ENCODE measurements at regions not wholly inside any gene's neighbourhood (a gene's known extent, or its start where the extent isn't known, plus 50 kb on each side); places are given as distances from the start of the nearest gene placed in this dataset.
A peak's percentile ranks its signal among the peaks of the same experiment; 100 is the strongest.
"Not testable (repeated sequence)": the region's sequence is repeated elsewhere in the genome, so short reads cannot be mapped to it uniquely, and the experiment has no call there.

DNA sequence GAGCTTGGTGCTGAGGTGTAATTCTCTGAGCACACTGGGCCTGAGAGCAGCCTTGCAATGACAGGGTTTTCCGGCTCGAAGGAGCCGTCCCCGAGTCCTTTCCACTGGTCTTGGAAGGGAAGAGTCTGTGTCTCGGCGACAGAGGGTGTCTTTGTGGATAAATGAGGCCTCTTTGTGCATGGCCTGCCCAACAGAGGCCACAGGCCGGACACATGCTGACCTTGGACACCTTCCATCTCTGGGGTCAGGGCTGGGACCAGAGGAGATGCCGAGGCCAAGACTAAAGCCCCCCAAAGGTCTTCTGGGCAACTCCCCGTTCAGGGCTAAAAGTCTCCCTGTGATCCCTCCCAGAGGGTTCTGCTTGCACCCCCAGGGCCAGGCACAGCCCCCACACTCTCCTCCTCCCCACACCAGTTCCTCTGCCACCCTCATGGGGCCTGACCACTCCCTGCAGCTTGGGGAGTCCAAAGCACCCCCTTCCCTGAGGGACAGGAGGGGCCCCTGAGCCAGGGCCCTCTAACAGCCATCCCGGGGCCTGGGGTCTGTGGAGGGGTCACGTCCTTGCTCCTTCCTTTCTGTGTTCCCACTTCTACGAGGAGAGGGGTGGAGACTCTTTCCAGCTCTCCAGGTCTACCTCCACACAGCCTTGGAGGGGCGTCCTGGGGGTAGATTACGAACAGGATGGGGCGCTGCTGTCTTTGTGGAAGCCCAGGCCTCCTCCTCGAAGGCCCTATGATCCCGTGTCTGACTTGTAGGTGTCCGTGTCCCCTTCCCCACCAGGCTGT lies 130.6 kb upstream of the FAM20C start:
- no peak overlapping the region for H3K27ac Mint-ChIP-seq
- H3K9me3 Mint-ChIP-seq: no peaks in the 10 kb centered on the region
- no peak overlapping the region for H3K4me3 Mint-ChIP-seq
- no peaks in the 10 kb centered on the region for H3K27me3 Mint-ChIP-seq
- H3K4me1 Mint-ChIP-seq: no peaks in the 10 kb centered on the region
- DNase-seq (peak in 1 of 2 donors; percentile 8), ATAC-seq (no peak)

DNA sequence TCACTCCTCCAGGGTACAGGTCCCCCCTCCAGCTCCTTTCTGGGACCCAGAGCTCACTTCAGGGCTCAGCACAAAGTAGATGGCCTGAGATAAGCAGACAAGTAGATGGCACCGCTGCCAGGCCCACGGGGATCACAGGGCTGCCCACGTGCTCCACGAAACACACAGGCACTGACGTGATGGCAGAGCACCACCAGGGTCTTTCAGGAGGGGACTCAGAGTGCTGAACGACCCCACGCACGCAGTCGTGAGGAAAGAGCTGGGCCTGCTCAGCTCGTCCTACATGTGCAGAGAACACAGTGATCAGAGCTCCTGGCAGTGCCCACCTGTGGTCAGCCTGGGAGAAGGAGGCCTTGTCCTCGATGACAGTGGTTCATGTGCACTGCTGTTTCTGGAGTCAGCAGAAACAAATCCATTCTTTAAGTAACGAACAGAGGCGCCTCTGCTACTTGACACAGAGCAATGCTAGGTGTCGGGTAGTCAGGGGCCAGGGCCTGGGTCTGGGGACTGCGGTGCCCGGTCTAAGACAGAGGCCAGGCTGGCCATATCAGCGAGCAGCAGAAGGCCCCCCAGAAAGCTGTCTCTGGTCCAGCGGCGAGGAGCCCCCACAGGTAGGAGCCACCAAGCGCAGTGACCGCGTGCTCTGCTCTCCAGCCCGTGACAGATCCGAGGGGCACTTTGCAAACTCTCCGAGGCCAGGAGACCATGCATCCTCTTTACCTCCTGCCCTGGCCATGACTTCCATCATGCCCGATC lies 129.8 kb upstream of the FAM20C start:
- peak in 1 of 2 donors; percentile 7 for DNase-seq
- Mint-ChIP-seq H3K4me1 (no peaks in the 10 kb centered on the region), H3K27me3 (no peaks in the 10 kb centered on the region), H3K27ac (no peak overlapping the region), H3K9me3 (no peaks in the 10 kb centered on the region), H3K4me3 (no peak overlapping the region)
- no peak for ATAC-seq

DNA sequence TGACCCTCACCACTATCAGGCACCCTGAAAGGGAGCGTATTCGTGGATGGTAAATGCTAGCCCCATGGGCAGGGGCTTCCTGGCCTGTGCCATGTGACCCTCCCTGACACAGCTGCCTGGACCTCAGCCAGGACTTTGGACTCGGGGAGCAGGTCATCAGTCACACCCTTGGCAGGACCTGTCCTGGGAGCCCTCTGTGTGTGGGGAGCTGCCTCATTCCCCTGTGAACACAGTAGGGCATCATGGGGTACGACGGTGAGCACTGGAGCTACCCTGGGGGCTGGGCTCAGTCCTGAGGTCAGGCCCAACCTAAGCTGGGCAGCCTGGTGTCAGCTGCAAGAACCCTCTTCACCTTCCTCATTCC lies 129.3 kb upstream of the FAM20C start:
- Mint-ChIP-seq H3K4me1 (no peaks in the 10 kb centered on the region), H3K27me3 (no peaks in the 10 kb centered on the region), H3K9me3 (no peaks in the 10 kb centered on the region), H3K27ac (no peak overlapping the region), H3K4me3 (no peak overlapping the region)
- ATAC-seq: no peak
- peak in 1 of 2 donors; percentile 6 for DNase-seq

DNA sequence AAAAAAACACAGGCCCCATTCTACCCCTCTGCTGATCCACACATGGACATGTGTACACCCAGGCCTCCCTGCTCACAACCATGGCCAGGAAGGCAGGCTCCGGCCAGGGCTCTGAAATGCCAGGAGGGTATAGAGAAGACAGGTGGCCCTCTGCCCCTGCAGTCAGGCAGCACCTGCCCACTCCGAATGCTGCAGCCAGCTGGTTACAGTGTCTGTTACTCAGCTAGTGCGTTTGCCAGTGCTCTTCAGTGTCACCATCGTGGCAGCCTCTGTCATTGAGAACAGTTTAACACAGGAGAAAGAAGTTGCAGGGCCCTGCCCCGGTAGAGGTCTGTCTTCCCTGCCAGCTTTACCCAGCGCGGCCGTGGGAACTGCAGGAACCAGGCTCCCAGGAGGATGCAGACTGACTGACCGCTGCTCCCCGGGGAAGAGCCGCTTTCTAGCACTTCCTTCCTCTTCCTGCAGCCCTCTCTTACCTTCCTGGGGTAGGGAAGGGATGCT lies 128.8 kb upstream of the FAM20C start:
- Mint-ChIP-seq H3K4me1 (no peaks in the 10 kb centered on the region), H3K4me3 (no peak overlapping the region), H3K27ac (peak overlapping the region in 1 of 2 donors; percentile 46), H3K27me3 (no peaks in the 10 kb centered on the region), H3K9me3 (no peaks in the 10 kb centered on the region)
- DNase-seq (no peak), ATAC-seq (no peak)

DNA sequence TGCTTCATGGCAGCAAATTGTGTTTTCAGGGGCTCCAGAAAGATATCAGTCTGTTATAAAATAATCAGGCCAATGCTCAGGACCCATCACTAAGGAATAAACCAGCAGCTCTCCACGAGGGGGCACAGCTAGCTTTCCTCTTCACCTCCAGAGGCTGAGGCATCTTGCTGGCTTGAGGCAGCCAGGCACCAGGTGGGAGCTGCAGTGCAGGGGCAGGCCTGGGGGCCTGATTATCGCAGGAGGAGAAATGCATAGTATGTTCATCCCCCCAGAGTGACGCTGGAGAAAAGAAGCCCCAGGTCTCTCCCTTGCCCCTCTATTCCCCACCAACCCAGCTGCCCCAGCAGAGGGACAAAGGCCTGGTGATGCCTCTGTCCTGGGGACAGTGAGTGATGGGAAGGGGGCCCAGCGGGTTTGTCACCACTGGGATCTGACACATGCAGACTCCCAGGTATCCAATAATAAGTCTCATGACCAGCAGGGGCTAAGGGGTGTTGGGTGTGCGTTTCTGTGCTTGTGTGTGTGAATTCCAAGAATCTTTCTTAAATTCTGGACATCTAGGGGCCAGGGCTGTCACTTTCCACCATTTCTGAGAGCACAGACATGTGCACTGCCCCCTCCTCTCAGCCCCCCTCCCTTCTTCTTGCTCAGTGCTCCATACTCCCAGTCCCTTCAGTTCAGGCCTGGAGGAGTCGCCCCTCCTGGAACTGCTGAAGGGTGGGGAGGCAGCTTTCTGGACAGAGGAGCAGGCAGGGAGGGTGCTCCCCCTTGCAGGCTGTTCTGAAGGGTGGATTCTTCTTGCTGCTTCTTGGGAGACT lies 128.1 kb upstream of the FAM20C start:
- Mint-ChIP-seq H3K9me3 (no peaks in the 10 kb centered on the region), H3K27ac (peak overlapping the region in 1 of 2 donors; percentile 46), H3K4me3 (no peak overlapping the region), H3K4me1 (no peaks in the 10 kb centered on the region), H3K27me3 (no peaks in the 10 kb centered on the region)
- ATAC-seq: peak; percentile 40
- peak in 1 of 2 donors; percentile 50 for DNase-seq

DNA sequence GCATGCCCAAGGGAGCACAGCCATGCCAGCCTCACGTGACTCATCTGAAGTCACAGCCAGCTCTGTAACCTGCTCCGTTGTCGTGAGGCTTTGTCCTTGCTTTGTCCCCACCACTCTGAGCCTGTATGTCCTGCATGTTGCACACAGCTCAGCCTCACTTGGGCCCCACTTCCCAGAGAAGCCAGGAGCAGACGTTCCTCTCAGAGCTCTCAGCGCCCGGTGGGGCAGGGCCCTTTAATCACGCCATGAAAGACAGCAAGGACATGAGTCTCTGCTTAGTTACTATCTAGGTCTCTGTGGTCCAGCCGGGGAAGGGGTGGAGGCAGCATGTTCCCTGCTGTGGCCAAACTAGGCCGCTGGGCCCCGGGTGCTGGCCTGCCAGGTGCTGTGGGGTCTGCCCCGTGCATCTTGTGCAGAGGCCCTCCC lies 127.4 kb upstream of the FAM20C start:
- no peaks in the 10 kb centered on the region for H3K4me1 Mint-ChIP-seq
- no peaks in the 10 kb centered on the region for H3K9me3 Mint-ChIP-seq
- H3K27me3 Mint-ChIP-seq: no peaks in the 10 kb centered on the region
- no peak overlapping the region for H3K27ac Mint-ChIP-seq
- DNase-seq (no peak), ATAC-seq (no peak)
- no peak overlapping the region for H3K4me3 Mint-ChIP-seq

DNA sequence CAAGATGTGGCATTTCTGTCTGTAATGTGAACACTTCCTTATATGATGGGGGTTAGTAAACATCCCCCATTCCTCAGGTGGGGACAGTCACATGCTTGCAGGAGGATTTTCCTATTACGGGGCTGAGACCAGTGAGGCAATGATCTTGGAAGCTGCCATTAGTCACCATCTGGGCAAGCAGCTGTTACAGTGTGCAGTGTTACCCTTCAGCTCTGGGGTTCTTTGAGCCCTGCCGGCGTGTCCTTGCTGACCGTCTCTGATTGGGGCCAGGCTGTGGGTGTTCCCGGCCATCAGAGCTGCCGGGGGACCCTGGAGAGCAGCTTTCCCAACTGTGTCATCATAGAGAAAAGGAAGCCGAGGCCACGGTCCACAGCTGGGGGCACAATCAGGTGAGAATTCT lies 126.8 kb upstream of the FAM20C start:
- no peak for ATAC-seq

DNA sequence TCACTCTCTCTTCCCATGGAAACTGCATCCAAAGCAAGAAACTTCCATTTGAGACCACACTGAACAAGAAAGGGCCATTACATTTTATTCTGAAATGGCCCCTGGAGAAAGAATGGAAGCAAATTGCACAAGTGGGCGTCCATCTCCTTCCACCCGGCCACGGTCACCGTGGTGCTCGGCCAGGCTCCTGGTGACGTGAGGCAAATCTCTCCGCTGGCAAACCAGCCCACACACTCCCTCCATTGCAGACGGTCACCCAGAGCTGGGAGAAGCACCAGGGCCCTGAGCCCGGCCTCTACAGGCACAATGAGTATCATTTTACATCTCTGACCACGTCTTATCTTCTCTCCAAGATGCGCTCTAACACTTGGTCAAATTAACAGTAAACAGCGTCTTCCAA lies 126.1 kb upstream of the FAM20C start:
- H3K4me1 Mint-ChIP-seq: no peaks in the 10 kb centered on the region
- H3K4me3 Mint-ChIP-seq: no peak overlapping the region
- no peaks in the 10 kb centered on the region for H3K9me3 Mint-ChIP-seq
- no peaks in the 10 kb centered on the region for H3K27me3 Mint-ChIP-seq
- peak overlapping the region in 1 of 2 donors; percentile 74 for H3K27ac Mint-ChIP-seq
- ATAC-seq (no peak), DNase-seq (no peak)

More for the DNA sequence above, 126.8 kb upstream of the FAM20C start:
- no peak for DNase-seq
- Mint-ChIP-seq H3K4me3 (no peak overlapping the region), H3K4me1 (no peaks in the 10 kb centered on the region), H3K9me3 (no peaks in the 10 kb centered on the region), H3K27me3 (no peaks in the 10 kb centered on the region), H3K27ac (no peak overlapping the region)

DNA sequence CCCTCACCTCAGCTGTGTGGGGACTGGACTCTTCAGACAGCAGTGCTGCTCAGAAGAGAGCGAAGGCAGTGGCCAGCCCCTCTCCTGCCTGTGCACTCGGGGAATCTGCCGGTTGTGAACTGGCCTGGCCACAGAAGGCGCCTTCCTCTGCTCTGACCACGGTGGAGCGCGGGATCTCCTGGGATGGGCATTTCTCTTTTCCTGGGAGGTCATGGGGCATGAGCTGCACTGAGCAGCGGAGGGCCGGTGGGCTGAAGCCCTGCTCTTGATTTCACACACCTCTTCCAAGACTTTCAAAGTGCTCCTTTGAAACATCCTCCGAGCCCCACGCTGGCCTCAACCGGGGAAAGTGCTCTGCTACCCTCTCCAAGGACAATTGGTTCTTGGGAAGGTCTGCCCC lies 125.6 kb upstream of the FAM20C start:
- H3K4me3 Mint-ChIP-seq: no peak overlapping the region
- H3K27me3 Mint-ChIP-seq: no peaks in the 10 kb centered on the region
- H3K27ac Mint-ChIP-seq: peak overlapping the region in 1 of 2 donors; percentile 74
- no peak for ATAC-seq
- DNase-seq: no peak
- no peaks in the 10 kb centered on the region for H3K4me1 Mint-ChIP-seq
- H3K9me3 Mint-ChIP-seq: no peaks in the 10 kb centered on the region

DNA sequence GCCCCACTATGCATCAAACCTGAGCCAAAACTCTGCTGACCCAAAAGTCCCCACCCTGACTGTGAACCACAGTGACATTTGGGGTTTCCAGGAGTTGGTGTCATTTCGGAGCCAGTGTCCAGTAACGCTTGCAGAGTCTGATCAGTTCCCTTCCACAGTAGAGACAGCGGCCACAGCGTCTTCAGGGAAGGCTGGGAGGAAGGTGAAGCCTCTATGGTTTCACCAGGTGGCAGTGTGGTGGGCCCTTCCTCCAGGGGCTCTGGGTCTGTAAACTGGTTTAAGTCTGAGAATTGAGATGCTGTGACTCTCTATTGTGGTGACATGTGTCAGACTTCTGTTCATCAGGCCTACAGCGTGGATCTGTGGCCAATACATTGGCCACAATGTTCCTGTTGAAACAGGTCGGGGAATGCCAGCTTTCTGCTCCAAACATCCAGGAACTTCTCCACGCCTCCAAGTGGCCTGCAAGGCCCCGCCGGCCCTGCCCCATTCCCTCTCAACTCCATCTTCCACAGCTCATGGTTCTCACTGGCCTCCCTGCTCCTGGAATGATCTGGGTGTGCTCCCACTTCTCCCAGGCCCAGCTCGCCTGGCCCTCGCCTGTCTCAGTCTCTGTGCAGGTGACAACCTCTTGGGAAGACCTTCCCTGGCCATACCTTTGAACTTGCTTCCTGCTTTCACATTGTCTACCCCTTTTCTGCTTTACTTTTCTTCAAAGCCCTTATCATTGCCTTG lies 124.5 kb upstream of the FAM20C start:
- ATAC-seq: peak; percentile 83

DNA sequence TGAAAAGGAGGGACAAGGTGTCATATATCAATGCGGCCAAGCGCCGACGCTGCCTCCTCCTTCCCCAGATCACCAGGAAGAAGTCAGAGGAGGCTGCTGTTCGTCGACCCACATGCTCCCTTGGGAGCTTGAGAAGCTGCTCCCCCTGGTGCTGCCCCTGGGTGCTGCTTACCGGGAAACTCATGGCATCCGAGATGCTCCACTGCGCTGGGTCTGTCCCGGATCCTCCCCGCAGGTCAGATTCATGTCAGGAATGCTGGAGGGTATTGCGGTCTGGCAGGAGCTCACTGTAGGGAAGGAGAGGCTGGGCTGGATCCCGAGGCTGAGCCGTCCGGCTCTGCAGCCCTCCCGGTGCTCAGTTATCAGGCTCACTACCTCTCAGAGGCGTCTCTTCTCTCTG lies 123.7 kb upstream of the FAM20C start:
- Mint-ChIP-seq H3K27me3 (no peaks in the 10 kb centered on the region), H3K9me3 (no peaks in the 10 kb centered on the region)
- DNase-seq: peak in 1 of 2 donors; percentile 5

More for the DNA sequence above, 124.5 kb upstream of the FAM20C start:
- H3K4me1 Mint-ChIP-seq: no peaks in the 10 kb centered on the region
- H3K27ac Mint-ChIP-seq: peak overlapping the region in 1 of 2 donors; percentile 52
- DNase-seq: peak in 1 of 2 donors; percentile 13
- no peaks in the 10 kb centered on the region for H3K9me3 Mint-ChIP-seq
- H3K4me3 Mint-ChIP-seq: no peak overlapping the region
- no peaks in the 10 kb centered on the region for H3K27me3 Mint-ChIP-seq

DNA sequence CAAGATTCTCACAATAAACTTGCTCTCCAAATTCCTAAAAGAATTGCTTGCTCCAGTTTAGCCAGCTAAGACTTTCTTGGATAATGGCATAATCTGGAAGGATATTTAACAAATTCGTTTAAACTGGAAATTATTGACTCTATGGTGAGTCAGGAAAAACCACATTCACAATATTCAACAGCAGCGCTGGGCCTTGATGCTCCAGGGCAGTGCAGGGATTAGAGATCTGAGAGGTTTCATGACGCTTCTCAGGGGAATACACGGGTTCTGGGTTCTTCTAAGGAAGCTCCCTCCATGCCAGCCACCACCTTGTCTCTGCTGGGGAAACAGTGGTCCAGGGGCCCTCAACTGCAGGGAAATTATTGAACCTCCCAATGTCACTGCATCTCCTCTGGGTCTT lies 123.3 kb upstream of the FAM20C start:
- H3K27me3 Mint-ChIP-seq, H3K9me3 Mint-ChIP-seq, DNase-seq, H3K4me1 Mint-ChIP-seq, H3K27ac Mint-ChIP-seq, H3K4me3 Mint-ChIP-seq, ATAC-seq: not testable (repeated sequence)

More for the DNA sequence above, 123.7 kb upstream of the FAM20C start:
- H3K4me1 Mint-ChIP-seq: no peaks in the 10 kb centered on the region
- no peak overlapping the region for H3K4me3 Mint-ChIP-seq
- no peak for ATAC-seq
- no peak overlapping the region for H3K27ac Mint-ChIP-seq

DNA sequence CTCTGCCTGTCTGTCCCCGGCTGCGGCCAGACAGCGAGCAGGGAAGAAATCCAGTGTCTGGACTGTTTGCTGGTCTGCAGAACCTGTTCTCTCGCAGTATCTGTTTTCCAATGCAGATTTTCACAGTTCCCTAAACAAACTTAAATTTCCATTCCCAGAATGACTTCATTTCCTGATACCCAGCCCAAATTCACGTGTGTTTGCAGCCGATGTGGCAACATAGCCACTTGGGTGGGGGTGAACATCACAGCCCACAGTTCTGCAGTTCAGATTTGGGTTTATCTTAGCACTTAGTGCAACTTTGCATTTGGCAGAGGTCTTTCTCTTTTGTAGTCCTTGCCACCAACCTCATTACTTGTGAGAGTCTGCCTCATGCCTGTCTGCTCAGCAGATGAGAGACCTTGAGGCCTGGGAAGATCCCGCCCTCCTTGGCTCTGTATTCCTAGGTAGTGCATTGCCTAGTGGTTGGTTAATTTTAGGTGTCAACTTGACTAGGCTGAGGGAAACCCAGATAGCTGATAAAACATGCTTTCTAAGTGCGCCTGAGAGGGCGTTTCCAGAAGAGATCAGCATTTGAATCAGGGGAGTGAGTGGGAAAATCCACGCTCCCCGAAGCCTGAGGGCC lies 122.8 kb upstream of the FAM20C start:
- not testable (repeated sequence) for ATAC-seq, H3K4me3 Mint-ChIP-seq, DNase-seq, H3K9me3 Mint-ChIP-seq, H3K4me1 Mint-ChIP-seq, H3K27ac Mint-ChIP-seq, H3K27me3 Mint-ChIP-seq

DNA sequence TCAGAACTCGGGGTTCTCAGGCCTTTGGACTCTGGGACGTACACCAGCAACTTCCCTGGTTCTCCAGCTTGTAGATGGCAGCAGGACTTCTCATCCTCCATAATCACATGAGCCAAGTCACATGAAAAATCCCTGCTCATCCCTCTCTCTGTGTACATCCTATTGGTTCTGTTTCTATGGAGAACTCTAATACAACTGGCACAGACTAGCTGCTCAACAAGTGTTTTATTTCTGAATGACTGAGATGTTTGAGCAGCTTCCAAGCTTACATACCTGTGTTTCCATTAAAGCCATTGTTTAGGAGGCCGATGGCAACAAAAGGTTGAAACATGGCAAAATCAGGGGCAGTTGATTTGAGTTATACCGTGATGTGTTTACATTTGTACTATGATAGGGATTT lies 122.2 kb upstream of the FAM20C start:
- not testable (repeated sequence) for H3K27me3 Mint-ChIP-seq

More for the DNA sequence above, 122.2 kb upstream of the FAM20C start:
- ATAC-seq, H3K4me3 Mint-ChIP-seq, H3K9me3 Mint-ChIP-seq, H3K27ac Mint-ChIP-seq, H3K4me1 Mint-ChIP-seq, DNase-seq: not testable (repeated sequence)
